Sigmoid colon (tissue), 6 donors: ENCODE measurements at regions not wholly inside any gene's neighbourhood (a gene's known extent, or its start where the extent isn't known, plus 50 kb on each side); places are given as distances from the start of the nearest gene placed in this dataset.

Experiments
- DNase-seq: peaks from one replicate; pipeline ENCODE4 v3.0.0-alpha.2; 2019
- H3K27ac ChIP-seq, 4 donors: fragments of 200-600 bp; sonication (generic); one replicate each; pipeline ENCODE4 v1.5.1; 2016 to 2019; ENCODE audit warnings: mild to moderate bottlenecking in 1 of 4
- H3K27me3 ChIP-seq, 3 donors: fragments of 200-600 bp; sonication (generic); one replicate each; pipeline ENCODE4 v1.5.1; 2019; ENCODE audit warnings: mild to moderate bottlenecking in 1 of 3
- H3K36me3 ChIP-seq, 4 donors: fragments of 200-600 bp; sonication (generic); one replicate each; pipeline ENCODE4 v1.5.1; 2016 to 2019
- H3K4me1 ChIP-seq, 4 donors: fragments of 200-600 bp; sonication (generic); one replicate each; pipeline ENCODE4 v1.5.1; 2017 to 2019
- H3K4me3 ChIP-seq, 4 donors: fragments of 200-600 bp; sonication (generic); one replicate each; pipeline ENCODE4 v1.5.1; 2017 to 2019; ENCODE audit warnings: mild to moderate bottlenecking in 2 of 4, moderate library complexity in 1 of 4
- H3K9me3 ChIP-seq, 4 donors: fragments of 200-600 bp in 3 of 4; sonication (generic) in 3 of 4; one replicate each; pipeline versions ENCODE4 v1.5.1 to v1.6.1; 2013 to 2019
- EP300 ChIP-seq, 4 donors: sonication (generic); formaldehyde crosslinking; IDR thresholded peaks; one replicate each; pipeline ENCODE4 v1.6.1; 2017; ENCODE audit warnings: antibody characterized with exemption in 4 of 4
- POLR2A ChIP-seq, 2 donors: fragments of 450-650 bp; IDR thresholded peaks; one replicate each; pipeline ENCODE4 v1.6.1; 2016; ENCODE audit warnings: antibody characterized with exemption in 2 of 2, mild to moderate bottlenecking in 2 of 2, moderate library complexity in 2 of 2
- POLR2AphosphoS5 ChIP-seq, 4 donors: sonication (generic); formaldehyde crosslinking; IDR thresholded peaks; one replicate each; pipeline ENCODE4 v1.6.1; 2017; ENCODE audit warnings: antibody characterized with exemption in 4 of 4
- WGBS, 2 donors: extraction: QIAGEN DNeasy Blood & Tissue Kit; methylation state at CpG; one replicate each; pipeline ENCODE4 v1.1.7; 2013; 5-methylcytosine and 5-hydroxymethylcytosine counted together
- intact Hi-C: fragments of 100-400 bp; cut with DNase I; formaldehyde crosslinking; loops from one replicate; pipeline ENCODE4 v1.15.1; 2023
- TF ChIP-seq, protein P1 (sequence below), 4 experiments: fragments of 450-650 bp in 3 of 4; fragments of 200-600 bp in 1 of 4; IDR thresholded peaks; one replicate each; pipeline ENCODE4 v1.5.1; 2016 to 2019; ENCODE audit warnings: antibody characterized with exemption in 4 of 4, mild to moderate bottlenecking in 3 of 4, moderate library complexity in 2 of 4
- donor health status: healthy with polysubstance abuse.
- donor health status: healthy.

DNA sequence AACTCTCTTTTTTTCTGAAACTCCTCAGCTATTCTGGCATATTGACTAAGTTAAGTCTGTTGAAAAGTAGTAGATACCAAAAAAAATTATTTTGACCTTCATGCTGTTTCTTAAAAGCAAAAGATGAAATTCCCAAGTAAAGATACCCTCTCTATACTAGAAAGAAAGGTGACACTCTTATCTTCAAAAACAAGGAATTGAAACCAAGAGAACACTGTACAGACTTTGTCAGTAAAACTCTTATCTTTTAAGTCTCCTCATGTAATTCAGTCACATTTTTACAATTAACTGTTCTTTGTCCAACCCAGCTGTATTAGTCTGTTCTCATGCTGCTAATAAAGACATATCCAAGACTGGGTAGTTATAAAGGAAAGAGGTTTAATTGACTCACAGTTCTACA lies 496.2 kb downstream of the LTN1 start:
- Histone ChIP-seq H3K27me3 (no peaks in the 10 kb centered on the region), H3K4me3 (no peak overlapping the region), H3K9me3 (no peaks in the 10 kb centered on the region), H3K36me3 (no peaks in the 10 kb centered on the region), H3K27ac (no peak overlapping the region), H3K4me1 (no peaks in the 10 kb centered on the region)
- TF ChIP-seq EP300 (IDR thresholded peaks at IDR 0.05) (no peak), POLR2AphosphoS5 (IDR thresholded peaks at IDR 0.05) (no peak), POLR2A (IDR thresholded peaks at IDR 0.05) (no peak)
- TF ChIP-seq, protein P1, sequence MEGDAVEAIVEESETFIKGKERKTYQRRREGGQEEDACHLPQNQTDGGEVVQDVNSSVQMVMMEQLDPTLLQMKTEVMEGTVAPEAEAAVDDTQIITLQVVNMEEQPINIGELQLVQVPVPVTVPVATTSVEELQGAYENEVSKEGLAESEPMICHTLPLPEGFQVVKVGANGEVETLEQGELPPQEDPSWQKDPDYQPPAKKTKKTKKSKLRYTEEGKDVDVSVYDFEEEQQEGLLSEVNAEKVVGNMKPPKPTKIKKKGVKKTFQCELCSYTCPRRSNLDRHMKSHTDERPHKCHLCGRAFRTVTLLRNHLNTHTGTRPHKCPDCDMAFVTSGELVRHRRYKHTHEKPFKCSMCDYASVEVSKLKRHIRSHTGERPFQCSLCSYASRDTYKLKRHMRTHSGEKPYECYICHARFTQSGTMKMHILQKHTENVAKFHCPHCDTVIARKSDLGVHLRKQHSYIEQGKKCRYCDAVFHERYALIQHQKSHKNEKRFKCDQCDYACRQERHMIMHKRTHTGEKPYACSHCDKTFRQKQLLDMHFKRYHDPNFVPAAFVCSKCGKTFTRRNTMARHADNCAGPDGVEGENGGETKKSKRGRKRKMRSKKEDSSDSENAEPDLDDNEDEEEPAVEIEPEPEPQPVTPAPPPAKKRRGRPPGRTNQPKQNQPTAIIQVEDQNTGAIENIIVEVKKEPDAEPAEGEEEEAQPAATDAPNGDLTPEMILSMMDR (IDR thresholded peaks at IDR 0.05): no peak
- no peak for DNase-seq
- intact Hi-C loops: no loop called here

DNA sequence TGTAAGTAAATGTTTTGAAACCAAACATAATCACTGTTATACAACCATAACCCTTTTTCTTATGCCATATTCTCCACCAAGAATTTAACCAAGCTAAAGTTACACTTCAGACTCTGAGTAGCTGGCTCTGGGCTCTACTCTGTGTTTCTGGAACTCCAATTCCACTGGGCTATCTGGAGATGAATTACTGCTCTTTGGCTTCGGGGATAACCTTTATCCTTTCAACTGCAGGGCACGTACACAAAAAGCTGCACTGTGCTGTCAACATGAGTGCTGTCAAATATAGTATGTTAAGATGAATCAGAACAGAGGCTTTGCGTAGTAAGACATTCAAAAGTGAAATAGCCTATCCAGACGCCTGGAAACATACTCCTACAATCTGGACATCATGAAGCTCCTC lies 500.6 kb downstream of the LTN1 start:
- no peak for DNase-seq
- Histone ChIP-seq H3K27me3 (no peaks in the 10 kb centered on the region), H3K36me3 (no peaks in the 10 kb centered on the region), H3K9me3 (no peaks in the 10 kb centered on the region), H3K4me1 (no peaks in the 10 kb centered on the region), H3K27ac (no peak overlapping the region), H3K4me3 (no peak overlapping the region)
- WGBS, 2 donors: 66 to 81% methylated on average over 4 of the region's 4 CpGs
- TF ChIP-seq, protein P1 (IDR thresholded peaks at IDR 0.05): no peak
- no peak for TF ChIP-seq EP300 (IDR thresholded peaks at IDR 0.05)
- TF ChIP-seq POLR2A (IDR thresholded peaks at IDR 0.05): no peak
- TF ChIP-seq POLR2AphosphoS5 (IDR thresholded peaks at IDR 0.05): no peak
- intact Hi-C loops: no loop called here

DNA sequence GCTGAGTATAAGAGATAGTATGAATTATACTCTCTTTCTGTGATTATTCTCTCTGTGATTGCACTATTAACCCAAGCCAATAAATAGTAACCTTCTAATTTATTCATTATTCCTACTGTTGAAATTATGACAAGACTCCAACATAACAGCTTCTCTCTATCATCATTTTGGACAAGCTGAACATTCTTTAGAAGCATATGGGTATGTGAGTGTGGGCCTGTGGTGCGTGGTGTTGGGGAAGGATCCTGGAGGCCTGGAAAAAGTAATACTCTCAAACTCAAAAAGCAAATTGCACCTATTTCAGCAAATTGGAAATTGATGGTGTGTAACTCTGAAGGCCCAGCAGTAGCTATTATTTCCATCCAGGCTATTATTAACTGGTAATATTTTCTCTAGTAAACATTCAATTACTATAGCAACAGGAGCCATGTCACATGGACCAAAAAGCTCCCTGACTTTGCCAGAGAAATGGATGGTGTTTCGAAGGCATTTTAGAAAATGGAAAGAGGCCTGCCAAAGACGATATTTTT lies 502.8 kb downstream of the LTN1 start:
- H3K36me3 ChIP-seq: no peaks in the 10 kb centered on the region
- H3K9me3 ChIP-seq: no peaks in the 10 kb centered on the region
- TF ChIP-seq POLR2AphosphoS5 (IDR thresholded peaks at IDR 0.05) (no peak), POLR2A (IDR thresholded peaks at IDR 0.05) (no peak), EP300 (IDR thresholded peaks at IDR 0.05) (no peak)
- TF ChIP-seq, protein P1 (IDR thresholded peaks at IDR 0.05): no peak
- no peak overlapping the region for H3K27ac ChIP-seq
- 84 to 87% methylated on average over 3 of the region's 3 CpGs for WGBS, 2 donors
- H3K4me1 ChIP-seq: no peaks in the 10 kb centered on the region
- DNase-seq: no peak
- intact Hi-C loops: no loop called here
- no peaks in the 10 kb centered on the region for H3K27me3 ChIP-seq
- H3K4me3 ChIP-seq: no peak overlapping the region

DNA sequence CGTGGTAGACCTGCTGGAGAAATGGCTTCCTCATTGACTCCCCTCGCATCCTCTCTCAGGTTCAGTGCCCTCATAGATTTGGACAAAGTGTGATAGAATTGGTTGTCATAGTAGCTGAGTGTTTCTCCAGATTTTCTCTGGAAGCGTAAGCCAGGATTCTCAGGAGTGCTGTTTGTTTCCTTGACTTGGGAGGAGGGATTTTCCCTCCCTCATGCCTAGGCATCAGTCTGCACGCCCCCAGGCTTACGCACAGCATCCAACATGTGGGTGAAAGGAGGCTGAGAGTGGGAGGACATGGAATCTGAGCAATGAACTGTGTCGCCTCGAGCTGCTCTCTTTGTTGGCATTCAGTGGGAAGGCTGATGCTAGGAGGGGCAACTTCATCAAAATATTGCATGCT lies 503.5 kb downstream of the LTN1 start:
- TF ChIP-seq EP300 (IDR thresholded peaks at IDR 0.05) (no peak), POLR2A (IDR thresholded peaks at IDR 0.05) (no peak), POLR2AphosphoS5 (IDR thresholded peaks at IDR 0.05) (no peak)
- TF ChIP-seq, protein P1 (IDR thresholded peaks at IDR 0.05): no peak
- H3K27ac ChIP-seq: no peak overlapping the region
- no peaks in the 10 kb centered on the region for H3K4me1 ChIP-seq
- H3K36me3 ChIP-seq: no peaks in the 10 kb centered on the region
- 72 to 76% methylated on average over 7 of the region's 7 CpGs for WGBS, 2 donors
- intact Hi-C loops: no loop called here
- H3K27me3 ChIP-seq: no peaks in the 10 kb centered on the region
- no peak overlapping the region for H3K4me3 ChIP-seq
- no peaks in the 10 kb centered on the region for H3K9me3 ChIP-seq
- DNase-seq: no peak

DNA sequence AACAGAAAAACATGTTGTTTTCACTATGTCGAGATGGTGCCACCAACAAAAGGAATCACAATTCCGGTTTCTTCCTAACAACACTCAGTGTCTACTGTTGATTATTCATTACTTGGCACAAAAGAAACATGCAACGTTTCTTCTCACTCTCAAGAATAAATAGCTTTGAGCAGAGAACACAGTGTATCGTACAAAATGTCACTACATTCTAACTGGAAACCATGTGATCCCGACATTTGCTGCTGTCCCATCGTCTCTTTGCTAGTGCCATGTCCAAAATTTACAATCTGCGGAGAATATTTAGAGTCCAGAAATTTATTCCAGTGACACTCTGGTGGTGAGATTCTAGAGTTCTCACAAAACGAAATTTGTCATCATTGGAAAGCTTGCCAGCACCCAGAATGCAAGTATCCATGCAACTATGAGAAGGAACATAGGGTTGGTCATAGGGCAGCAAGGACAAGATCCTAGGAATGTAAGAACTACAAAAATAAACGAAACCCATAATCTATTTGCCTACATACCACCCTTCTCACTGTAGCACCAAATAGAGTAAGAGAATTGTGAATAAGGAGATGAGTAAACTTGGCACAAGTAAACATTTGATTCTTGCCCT lies 505.1 kb downstream of the LTN1 start:
- H3K27ac ChIP-seq: no peak overlapping the region
- intact Hi-C loops: no loop called here

More for the DNA sequence above, 505.1 kb downstream of the LTN1 start:
- DNase-seq: no peak
- 73 to 84% methylated on average over 9 of the region's 9 CpGs for WGBS, 2 donors
- peak in 1 of 4 donors; percentile 60 for TF ChIP-seq EP300 (IDR thresholded peaks at IDR 0.05)
- TF ChIP-seq POLR2AphosphoS5 (IDR thresholded peaks at IDR 0.05): peak in 1 of 4 donors; percentile 11
- TF ChIP-seq POLR2A (IDR thresholded peaks at IDR 0.05): no peak
- H3K36me3 ChIP-seq: no peaks in the 10 kb centered on the region
- no peak overlapping the region for H3K4me3 ChIP-seq
- H3K4me1 ChIP-seq: no peaks in the 10 kb centered on the region
- H3K9me3 ChIP-seq: no peaks in the 10 kb centered on the region
- no peaks in the 10 kb centered on the region for H3K27me3 ChIP-seq
